Renal cortex interstitium (tissue), 11 donors: ENCODE measurements at regions not wholly inside any gene's neighbourhood (a gene's known extent, or its start where the extent isn't known, plus 50 kb on each side); places are given as distances from the start of the nearest gene placed in this dataset.
A peak's percentile ranks its signal among the peaks of the same experiment; 100 is the strongest.

ENCODE experiments used
- DNase-seq, 11 donors: peaks; one replicate each; pipeline ENCODE4 v3.0.0-alpha.2; 2013; ENCODE audit warnings: low read depth in 9 of 11, low spot score in 4 of 11; ENCODE audit errors: extremely low read depth in 1 of 11

DNA sequence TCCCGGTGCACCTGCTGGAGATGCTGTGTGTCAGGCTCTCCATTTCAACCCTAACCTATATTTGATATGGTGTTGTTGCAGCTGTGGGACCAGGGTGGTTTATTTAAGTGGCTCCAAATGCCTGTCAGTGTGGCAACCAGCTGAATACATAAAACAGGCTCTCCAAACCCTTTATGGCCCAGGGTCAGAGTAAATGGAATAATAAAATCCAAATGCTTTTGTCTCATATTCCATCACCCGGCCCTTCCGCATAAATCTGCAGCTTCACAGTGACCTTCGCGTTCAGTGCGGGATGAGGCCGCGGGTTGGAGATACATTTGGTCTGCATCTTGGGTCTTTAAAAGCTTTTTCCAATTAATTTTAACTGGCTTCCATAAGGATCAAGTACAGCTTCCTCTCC is 382.1 kb upstream of the NR2F2 start:
- DNase-seq, result no peak

DNA sequence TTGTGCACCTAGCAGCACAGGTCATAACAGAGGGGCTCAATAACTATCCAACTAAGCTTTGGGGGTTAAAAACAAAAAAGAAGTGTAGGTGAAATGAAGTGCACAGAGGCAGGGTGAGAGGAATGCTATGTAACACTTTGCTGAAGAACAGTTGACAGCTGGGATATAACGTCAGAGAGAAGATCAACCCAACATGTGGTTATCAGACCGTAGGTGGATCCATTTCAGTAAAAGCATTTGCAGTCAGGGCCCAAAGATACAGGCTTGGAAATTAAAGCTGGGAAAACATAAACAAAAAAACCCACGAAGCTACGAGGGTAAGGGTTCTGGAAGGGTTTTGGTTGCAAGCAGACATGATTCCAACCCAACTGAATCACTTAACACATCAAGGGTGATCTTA is 377.5 kb upstream of the NR2F2 start:
- no peak for DNase-seq

DNA sequence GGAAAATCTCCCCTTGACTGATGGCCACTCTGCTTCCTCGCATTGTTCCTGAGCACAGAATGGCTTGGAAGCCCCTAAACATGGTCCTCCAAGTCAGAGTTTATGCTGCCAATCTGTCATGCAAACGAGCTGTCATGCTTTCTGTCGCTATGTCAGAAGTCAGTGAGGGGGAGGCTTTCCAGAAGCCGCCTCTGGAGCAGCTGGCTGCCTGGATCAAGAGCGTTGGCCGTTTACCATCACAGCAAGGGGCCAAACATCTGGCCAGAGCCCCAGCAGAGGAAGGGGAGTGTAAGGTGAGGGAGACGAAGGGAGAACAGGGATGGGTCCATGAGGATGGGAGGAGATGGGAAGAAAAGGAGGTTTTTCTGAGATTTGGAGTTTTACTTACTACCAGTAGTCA is 372.6 kb upstream of the NR2F2 start:
- peak in 1 of 11 donors; percentile 28 for DNase-seq

DNA sequence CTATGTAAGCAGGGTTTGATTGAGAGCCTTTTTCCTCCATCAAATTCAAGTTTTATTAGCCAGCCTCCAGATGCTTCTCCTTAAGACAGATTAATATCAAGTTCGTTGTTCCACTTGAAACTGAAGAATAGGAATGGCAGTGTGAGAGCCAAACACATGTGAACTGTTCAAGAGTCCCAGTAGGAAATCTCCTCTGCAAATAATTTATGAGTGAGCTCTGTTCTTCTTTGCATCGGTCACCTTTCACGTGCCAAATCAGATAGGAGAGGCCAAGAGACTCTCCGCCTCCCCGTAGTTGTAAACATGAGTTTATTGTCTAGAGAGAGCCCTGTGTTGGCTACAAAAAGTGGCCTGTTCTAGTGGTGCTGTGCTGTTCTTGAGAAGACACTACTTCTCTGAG is 372.1 kb upstream of the NR2F2 start:
- DNase-seq, result peak in 1 of 11 donors; percentile 25

DNA sequence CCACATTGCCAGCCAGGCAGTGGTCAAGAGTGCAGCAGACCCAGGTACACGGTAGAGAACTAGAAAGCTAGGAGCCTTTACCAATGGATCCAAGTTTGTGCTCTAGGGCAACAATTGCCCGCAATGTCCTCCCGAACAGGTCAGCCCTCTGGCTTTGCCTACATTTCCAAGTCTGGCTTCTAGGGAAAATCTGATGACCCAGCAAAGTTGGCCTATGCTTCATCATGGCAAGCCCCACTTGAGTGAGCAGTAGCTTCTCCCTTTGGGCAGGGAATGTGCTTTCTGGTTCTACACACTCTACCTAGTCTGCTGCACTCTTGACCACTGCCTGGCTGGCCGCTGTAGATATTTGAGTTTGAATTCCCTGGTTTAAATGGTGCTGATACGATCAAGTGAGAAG is 361.6 kb upstream of the NR2F2 start:
- DNase-seq, result no peak

DNA sequence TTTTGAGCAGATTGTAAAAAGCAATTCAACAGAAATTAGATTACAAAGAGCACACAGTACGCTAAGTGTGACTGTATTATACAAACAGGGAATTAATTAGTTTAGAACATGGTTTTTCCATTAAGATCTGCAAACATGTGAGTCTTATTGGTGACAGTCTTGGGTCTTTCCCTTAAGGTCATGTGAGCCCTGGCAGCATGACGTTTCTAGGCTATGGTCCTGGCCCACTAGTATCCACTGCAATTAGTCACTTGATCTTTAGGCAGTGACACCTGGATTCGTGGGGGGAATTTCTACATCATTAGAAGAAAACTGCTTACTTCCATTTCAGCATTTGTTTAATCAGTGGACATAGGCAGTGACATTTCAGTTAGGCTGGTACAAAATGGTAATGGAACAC is 360.2 kb upstream of the NR2F2 start:
- DNase-seq, result no peak

DNA sequence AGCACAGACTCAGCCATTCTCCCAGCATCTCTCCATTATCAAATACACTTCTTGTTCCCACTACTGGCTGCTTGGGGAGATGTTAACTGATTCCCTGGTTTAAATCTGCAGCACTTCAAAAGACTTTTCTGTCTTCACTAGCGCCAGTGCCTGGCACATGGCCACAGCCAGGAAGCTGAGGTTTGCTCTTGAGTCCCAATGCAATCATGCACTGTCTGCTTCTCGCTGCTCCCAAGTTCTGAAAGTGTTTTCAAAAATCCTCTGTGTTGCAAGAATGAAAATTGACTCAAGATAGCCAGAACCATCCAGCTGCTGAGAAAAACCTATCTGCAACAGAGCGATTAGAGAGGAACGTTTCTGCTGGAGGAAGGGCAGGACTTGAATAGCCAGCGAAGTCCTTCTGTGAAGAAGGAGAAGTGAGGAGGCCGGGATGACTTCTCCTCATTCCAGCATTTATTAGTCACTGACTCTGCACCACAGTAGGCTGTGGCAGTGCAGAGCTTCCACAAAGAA is 358.4 kb upstream of the NR2F2 start:
- no peak for DNase-seq

DNA sequence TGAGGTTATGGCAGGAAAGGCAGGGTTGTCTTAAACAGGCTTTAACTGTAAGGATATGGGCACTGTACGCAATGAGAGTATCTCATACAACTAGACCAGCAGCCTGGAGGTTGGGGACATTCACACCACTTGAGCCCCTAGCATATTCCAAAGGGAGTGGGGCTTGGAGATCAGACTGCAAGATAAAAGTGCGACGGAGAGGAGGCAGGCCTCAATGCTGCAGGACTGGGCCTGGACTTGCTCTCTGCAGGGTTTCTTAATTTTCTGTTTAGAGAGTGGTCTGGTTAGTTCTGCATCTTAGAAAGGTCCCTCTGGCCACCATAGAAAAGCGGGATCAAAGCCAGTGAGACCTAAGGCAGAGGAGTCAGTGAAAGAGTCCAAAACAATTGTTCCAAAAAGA is 357.7 kb upstream of the NR2F2 start:
- DNase-seq, result no peak

DNA sequence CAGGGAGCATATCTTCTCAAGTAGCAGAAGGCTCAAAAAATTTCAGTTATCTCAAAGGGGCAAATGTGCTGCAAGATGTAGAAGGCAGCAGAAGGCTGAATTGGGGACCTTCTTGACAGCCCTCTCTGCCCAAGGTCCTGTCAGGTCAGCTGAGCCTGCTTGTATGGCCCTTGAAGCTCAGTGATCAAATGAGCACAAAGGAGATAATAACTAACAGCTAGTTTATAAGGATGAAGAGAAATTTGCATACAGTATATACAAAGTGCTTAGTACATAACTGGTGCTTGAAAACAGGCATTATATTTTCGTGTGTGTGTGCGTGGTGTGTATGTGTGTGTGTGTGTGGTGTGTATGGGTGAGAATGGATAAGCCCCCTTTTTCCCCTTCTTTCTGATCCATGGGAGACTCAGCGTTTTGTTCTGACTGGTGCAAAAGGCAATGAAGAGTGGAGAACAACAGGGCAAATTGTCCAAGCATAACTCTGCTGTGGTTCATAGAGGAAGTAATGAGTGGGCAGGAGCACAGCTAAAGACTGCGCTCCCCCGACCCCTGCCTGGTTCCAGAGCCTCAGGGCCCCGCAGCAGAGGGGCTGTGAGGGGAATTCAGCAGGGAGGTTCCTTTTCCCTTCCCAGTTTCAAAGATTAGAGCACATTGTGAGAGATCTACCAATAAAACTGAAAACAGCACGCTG is 356.8 kb upstream of the NR2F2 start:
- no peak for DNase-seq

DNA sequence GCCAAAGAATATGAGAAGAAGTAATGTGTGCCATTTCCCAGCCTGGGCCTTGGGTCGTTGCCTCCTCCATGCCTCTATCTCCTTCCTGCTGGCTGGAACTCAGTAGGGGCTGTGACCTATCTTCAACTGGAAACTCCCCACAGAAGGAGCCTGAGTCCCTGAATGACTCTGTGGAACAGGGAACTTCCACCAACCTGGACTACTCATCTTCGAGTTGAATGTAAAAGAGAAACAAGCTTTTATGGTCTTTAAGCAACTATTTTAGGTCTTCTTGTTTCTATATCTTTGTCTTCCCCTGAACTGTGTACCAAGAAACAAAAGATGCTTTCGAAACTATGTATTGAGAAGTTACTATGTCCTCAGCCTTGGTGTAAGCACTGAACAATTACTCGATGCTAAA is 355.3 kb upstream of the NR2F2 start:
- no peak for DNase-seq

DNA sequence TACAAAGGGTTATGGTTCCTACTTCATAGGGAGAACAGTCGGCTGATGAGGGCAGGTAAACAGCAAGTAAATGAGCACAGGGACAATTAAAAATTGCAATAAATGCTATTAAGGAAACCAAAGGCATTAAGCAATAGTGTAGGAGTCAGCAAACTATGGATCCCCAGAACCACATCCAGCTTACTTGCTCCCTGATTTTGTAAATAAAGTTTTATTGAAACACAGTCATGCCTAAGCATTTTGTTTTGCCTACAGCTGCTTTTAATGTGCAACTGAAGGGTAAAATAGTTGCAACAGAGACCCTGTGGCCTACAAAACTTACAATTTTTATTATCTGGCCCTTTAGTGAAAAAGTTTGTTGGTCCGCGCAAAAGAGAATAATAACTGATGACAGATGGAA is 351.2 kb upstream of the NR2F2 start:
- no peak for DNase-seq

DNA sequence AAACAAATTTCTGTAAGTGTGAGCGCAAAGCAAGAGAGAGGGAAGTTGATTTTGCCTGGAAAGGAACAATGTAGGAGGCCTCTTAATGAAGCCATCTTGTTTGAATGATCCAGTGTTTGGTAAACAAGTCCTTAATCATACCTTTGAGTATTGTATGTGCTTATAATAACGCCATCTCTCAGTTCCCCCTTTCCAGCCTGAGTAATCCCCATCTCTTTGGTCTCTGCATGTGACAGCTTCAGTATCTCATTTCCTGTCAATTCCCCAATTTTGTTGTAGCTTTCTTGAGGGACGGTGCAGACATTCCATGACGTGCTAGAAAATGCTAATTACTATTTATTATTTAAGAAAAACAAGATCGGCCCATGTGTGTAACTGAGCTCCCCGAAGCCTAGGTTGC is 349.3 kb upstream of the NR2F2 start:
- no peak for DNase-seq

DNA sequence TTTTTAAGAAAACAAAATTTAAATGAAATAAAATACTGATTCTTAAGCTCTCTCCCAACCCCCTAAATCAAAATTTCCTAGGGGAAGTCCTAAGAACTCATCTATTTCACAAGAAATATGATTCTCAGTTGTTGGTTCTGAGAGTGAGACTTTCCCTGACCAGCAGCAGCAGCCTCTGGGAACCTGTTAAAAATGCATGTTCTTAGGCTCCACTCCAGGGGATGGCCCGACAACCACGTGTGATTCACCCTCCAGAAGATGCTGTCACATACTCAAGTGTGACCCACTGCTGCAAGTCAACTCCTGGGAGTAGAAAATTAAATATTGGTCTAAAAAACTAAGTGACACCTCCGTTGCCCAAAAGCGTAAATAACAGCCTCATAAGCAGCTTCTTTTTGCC is 343.2 kb upstream of the NR2F2 start:
- DNase-seq, result no peak

DNA sequence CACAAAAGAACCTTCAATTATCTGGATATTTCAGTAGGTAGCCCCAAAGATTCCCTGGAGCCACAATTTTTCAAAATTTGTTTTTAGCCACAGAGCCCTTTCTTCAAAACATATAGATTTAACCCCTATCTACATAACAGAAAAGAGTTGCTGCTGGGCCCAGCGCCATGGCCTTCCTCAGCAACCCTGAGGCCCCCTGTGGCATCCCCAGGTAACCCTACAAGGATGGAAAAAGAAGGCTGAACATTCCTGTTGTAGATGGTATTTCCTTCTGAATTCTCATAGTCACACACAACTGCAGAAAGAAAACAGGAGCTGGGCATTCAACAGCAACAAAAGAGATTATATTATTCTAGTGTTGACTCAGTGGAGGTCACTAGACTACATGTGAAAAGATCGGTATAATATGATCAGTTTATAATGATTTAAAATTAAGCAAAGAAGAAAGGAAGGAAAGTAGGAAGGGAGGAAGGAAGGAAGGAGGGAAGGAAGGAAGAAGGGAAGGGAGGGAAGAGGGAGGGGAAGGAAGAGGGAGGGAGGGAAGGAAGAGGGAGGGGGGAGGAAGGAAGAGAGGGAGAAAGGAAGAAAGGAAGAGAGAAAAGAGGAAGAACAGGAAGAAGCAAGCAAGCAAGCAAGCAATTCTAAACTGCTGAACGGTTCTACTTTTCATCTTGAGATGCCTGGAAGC is 342.5 kb upstream of the NR2F2 start:
- no peak for DNase-seq

DNA sequence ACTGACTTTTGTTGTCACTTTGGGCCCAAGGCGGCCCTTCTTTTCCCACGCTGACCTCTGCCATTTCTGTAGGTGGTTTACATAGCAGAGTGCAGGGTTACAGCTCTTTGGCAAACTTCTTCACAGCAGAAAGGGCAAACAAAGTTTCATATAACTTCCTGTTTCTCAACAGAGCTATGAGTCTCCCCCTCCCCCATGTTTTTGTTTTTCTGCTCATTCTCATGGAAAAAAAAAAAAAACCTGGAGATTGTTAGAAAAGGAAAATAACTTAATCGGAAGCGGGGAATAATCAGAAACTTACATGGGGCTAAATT is 342.0 kb upstream of the NR2F2 start:
- DNase-seq, result peak in 10 of 11 donors; percentile 15 to 49 (median 31)

DNA sequence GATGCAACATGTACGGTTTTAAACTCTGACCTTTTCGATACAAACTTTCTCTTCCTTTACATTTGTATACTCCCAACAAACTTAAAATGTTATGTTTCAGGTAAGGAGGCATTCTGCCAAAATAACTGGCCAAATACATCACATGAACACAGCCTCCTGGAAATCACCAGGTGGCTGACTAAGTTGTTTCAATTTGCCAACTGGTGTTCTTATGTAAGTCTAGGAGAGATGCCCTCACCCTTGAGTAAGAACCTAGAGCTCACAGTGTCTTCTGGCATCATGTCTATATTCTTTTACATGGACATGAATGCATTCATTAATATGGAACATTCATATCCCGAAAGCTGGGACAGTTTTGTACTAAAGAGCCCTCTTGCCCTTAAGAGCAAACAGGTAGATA is 341.1 kb upstream of the NR2F2 start:
- no peak for DNase-seq

DNA sequence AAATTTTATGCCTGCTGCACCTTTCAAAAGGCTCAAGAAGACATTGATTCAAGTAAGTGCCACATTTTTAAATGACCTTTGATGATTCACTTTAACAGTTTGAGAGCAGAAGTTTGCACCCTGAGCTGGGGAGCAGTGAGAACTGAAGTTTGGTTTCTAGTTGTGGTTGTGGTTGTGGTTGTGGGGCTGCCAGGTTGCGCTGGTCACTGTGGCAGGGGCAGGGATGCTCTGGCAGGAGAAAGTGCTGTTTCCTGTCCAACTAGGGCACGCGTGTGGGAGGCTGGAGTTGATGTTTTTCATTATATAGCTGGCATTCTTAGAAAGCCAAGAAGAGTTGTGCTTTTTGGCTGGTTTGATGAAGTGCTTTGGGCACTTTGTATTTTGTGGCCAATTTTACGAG is 339.7 kb upstream of the NR2F2 start:
- DNase-seq, result no peak

DNA sequence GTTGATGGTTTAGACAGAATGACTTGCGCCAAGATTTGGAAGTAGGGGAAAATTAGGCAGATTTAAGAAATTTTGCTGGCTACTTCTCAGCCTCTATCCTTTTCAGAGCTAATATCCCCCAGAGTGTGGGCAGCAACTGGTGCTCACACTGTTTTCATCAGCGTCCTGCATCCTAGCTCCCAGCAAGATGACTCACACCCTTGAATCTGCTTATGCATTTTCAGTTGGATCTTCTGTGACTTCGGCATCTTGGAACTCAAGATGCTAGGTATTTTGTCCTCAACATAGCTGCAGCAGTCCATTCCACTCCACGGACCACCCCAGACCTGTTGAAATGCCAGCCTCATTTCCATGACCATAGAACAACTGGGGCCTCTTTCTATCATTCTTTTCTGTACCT is 336.1 kb upstream of the NR2F2 start:
- no peak for DNase-seq

DNA sequence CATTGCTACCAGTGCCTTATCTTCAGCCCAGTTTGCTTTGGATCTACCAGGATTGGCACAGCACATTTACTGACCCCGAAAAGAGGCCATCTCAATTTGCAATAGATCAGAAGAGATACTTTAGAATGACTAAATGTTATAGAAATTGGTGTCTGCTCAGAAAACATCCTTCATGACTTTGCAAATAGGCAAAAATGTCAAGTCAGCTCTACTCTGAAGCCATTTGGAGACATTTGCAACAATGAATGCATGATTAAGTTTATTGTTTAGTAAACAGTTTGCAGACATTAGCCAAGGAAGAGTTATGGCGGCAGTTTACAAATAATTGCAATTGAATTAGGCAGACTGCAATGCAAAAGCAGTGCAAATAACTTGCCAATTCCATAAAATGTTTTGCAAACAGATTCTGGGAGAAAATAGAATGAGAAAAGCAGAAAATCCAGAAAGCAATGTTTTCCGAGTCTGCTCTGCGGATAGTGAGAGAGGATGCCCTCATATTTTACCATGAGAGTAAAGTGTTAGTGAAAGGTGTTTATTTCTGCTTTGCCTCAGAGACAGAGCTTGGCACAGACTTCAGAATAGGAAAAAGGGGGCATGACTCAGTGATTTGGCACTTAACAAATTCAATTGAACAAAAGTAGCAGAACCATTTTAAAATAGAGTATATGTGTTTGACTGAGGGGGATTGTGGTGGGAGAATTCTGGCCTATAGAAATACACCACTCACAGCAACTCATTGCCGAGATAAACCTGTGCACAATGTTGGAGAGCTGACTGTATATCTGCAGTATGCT is 334.9 kb upstream of the NR2F2 start:
- no peak for DNase-seq

DNA sequence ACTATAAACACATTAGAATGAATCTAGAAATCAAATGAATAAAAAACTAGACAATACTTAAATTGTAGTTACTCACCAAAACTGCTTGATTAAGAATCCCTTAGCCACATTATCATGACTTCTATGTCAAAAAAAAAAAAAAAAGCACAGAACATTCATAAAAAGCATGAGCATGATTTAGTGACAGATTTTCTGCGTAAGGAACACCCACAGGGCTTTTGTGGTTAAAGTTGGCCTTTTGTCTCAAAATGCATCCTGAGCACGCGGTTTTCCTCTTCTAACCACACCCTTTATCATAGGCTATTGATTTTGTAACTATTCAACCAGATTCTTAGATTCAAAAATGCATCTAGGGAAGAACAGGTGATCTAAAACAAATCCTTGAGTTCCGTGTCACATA is 334.0 kb upstream of the NR2F2 start:
- DNase-seq, result no peak
